Hepatocyte (in vitro differentiated cells): ENCODE measurements at regions not wholly inside any gene's neighbourhood (a gene's known extent, or its start where the extent isn't known, plus 50 kb on each side); places are given as distances from the start of the nearest gene placed in this dataset.

Source experiments
- EZH2 ChIP-seq: fragments of 200-600 bp; sonication (generic); IDR thresholded peaks from 2 replicates; pipeline ENCODE4 v1.6.1; 2016; ENCODE audit warnings: antibody characterized with exemption, mild to moderate bottlenecking, borderline replicate concordance
- EZH2phosphoT487 ChIP-seq: fragments of 200-600 bp; sonication (generic); IDR thresholded peaks from one replicate; pipeline ENCODE4 v1.6.1; 2018; ENCODE audit warnings: antibody characterized with exemption, mild to moderate bottlenecking, low read depth, moderate library complexity; ENCODE audit not compliant: unreplicated experiment, severe bottlenecking
- TF ChIP-seq, protein P1 (sequence below): fragments of 200-600 bp; sonication (generic); IDR thresholded peaks from 2 replicates; pipeline ENCODE4 v1.5.1; 2016; ENCODE audit warnings: antibody characterized with exemption, mild to moderate bottlenecking; ENCODE audit not compliant: poor library complexity

GRCh38 chr17:34750004-34750403 is 170.6 kb downstream of the TMEM132E start:
- TF ChIP-seq, protein P1, sequence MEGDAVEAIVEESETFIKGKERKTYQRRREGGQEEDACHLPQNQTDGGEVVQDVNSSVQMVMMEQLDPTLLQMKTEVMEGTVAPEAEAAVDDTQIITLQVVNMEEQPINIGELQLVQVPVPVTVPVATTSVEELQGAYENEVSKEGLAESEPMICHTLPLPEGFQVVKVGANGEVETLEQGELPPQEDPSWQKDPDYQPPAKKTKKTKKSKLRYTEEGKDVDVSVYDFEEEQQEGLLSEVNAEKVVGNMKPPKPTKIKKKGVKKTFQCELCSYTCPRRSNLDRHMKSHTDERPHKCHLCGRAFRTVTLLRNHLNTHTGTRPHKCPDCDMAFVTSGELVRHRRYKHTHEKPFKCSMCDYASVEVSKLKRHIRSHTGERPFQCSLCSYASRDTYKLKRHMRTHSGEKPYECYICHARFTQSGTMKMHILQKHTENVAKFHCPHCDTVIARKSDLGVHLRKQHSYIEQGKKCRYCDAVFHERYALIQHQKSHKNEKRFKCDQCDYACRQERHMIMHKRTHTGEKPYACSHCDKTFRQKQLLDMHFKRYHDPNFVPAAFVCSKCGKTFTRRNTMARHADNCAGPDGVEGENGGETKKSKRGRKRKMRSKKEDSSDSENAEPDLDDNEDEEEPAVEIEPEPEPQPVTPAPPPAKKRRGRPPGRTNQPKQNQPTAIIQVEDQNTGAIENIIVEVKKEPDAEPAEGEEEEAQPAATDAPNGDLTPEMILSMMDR, result no peak
- TF ChIP-seq EZH2phosphoT487, result no peak
- TF ChIP-seq EZH2, result no peak
